GM18868 (cell line): ENCODE measurements at regions not wholly inside any gene's neighbourhood (a gene's known extent, or its start where the extent isn't known, plus 50 kb on each side); places are given as distances from the start of the nearest gene placed in this dataset.
A peak's percentile ranks its signal among the peaks of the same experiment; 100 is the strongest.
"Not testable (repeated sequence)": the region's sequence is repeated elsewhere in the genome, so short reads cannot be mapped to it uniquely, and the experiment has no call there.

Source experiments
- ATAC-seq: cut with Tn5 transposase; IDR thresholded peaks from one replicate; pipeline ENCODE4 v1.9.1; 2021; ENCODE audit warnings: mild to moderate bottlenecking, moderate library complexity; ENCODE audit not compliant: unreplicated experiment

- ATAC-seq, result no peak
Observed at GRCh38 chr10:65367706-65368105, 1558.1 kb upstream of the LRRTM3 start.

- ATAC-seq, result no peak
Observed at GRCh38 chr10:65375528-65375927, 1550.3 kb upstream of the LRRTM3 start.

GRCh38 chr10:65377687-65378086 is 1548.1 kb upstream of the LRRTM3 start:
- ATAC-seq, result no peak

- ATAC-seq, result peak; percentile 85
Observed at GRCh38 chr10:65394502-65395297, 1531.1 kb upstream of the LRRTM3 start.

- no peak for ATAC-seq
Observed at GRCh38 chr10:65395631-65396030, 1530.2 kb upstream of the LRRTM3 start.

GRCh38 chr10:65396997-65397396 is 1528.8 kb upstream of the LRRTM3 start:
- ATAC-seq, result no peak

GRCh38 chr10:65408401-65408800 is 1517.4 kb upstream of the LRRTM3 start:
- ATAC-seq, result no peak

GRCh38 chr10:65413001-65413400 is 1512.8 kb upstream of the LRRTM3 start:
- ATAC-seq, result no peak

- no peak for ATAC-seq
Observed at GRCh38 chr10:65415318-65415717, 1510.5 kb upstream of the LRRTM3 start.

- no peak for ATAC-seq
Observed at GRCh38 chr10:65416094-65416493, 1509.7 kb upstream of the LRRTM3 start.

- no peak for ATAC-seq
Observed at GRCh38 chr10:65419629-65420028, 1506.2 kb upstream of the LRRTM3 start.

- ATAC-seq, result no peak
Observed at GRCh38 chr10:65423043-65423442, 1502.8 kb upstream of the LRRTM3 start.

- not testable (repeated sequence) for ATAC-seq
Observed at GRCh38 chr10:65429381-65429780, 1496.5 kb upstream of the LRRTM3 start.

- ATAC-seq, result peak; percentile 81
Observed at GRCh38 chr10:65430979-65431378, 1494.9 kb upstream of the LRRTM3 start.

- ATAC-seq, result no peak
Observed at GRCh38 chr10:65470986-65471385, 1454.8 kb upstream of the LRRTM3 start.

GRCh38 chr10:65482848-65483247 is 1443.0 kb upstream of the LRRTM3 start:
- no peak for ATAC-seq

- no peak for ATAC-seq
Observed at GRCh38 chr10:65491799-65492198, 1434.0 kb upstream of the LRRTM3 start.

GRCh38 chr10:65496541-65496940 is 1429.3 kb upstream of the LRRTM3 start:
- ATAC-seq, result no peak

GRCh38 chr10:65497837-65498236 is 1428.0 kb upstream of the LRRTM3 start:
- ATAC-seq, result no peak

GRCh38 chr10:65500716-65501115 is 1425.1 kb upstream of the LRRTM3 start:
- peak; percentile 22 for ATAC-seq

- peak; percentile 97 for ATAC-seq
Observed at GRCh38 chr10:65501259-65501658, 1424.6 kb upstream of the LRRTM3 start.

GRCh38 chr10:65518379-65518778 is 1407.5 kb upstream of the LRRTM3 start:
- ATAC-seq, result no peak

GRCh38 chr10:65528986-65529385 is 1396.8 kb upstream of the LRRTM3 start:
- ATAC-seq, result no peak
